ENCODE measurements at regions not wholly inside any gene's neighbourhood (a gene's known extent, or its start where the extent isn't known, plus 50 kb on each side); places are given as distances from the start of the nearest gene placed in this dataset.
A peak's percentile ranks its signal among the peaks of the same experiment; 100 is the strongest.

DNA sequence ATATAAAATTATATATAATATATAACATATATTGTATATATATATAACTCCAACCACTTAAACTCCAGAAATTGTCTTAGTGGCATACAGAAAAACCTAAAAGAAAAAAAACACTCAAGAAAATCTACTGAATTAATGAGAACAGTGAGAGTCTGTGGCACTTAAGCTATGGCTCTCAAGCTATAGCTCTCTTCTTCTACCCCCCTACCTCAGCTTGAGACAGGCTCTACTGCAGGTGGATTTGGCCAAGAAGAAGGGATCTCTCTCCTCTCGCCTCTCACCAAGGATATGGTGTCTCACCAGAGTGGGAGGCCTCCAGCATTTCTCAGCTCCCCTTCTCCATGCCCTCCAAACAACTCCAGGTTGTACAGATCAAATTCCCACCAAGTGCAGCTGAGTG, 64.5 kb upstream of the DAB2 start:
- no peak for DNase-seq

GRCh38 chr5:39486790-39487189, 62.0 kb upstream of the DAB2 start:
- DNase-seq, result no peak

DNA sequence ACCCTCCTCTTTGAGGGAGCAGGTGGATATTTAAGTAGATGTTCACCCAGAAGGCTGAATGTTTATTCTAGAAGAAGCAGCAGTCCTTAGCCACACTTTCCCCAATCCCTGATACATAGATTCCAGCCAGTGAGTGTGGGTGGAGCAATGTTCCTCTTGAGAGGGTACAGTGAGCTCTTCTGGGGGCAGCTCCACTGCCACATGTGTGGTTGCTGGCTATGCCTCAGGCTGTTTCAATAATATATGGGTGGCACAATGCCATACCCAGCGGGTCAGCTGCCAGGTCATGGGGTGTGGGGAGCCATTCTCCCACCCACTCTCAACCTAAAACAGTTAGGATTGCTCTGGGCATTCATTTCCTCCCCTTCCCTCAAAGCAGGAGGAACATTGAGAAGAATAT, 61.6 kb upstream of the DAB2 start:
- DNase-seq, result peak in 1 of 2 experiments; percentile 17

- DNase-seq, result no peak
Measured at GRCh38 chr5:39485079-39485478, 60.3 kb upstream of the DAB2 start.

- DNase-seq, result no peak
Measured at GRCh38 chr5:39484673-39485072, 59.9 kb upstream of the DAB2 start.

GRCh38 chr5:39482098-39482497, 57.3 kb upstream of the DAB2 start:
- DNase-seq, result no peak

DNA sequence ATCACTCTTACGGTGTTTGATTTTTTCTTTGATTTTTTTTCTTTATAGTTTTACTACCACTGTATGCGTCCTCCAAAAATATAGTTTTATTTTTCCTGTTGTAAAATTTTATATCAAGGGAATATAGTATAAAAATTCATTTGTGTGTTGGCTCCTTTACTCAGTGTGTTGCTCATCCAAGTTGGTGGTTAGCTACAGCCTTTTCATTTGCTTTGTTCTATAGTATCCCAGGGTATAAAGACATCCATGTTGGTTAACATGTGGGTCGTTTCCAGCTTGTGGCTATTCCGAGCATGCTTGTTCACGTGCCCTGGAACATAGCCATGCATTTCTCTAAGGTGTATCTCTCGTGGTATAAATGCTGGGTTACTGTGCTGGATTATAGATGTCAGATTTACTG, 54.8 kb upstream of the DAB2 start:
- DNase-seq, result no peak

GRCh38 chr5:39478863-39479262, 54.1 kb upstream of the DAB2 start:
- DNase-seq, result no peak

DNA sequence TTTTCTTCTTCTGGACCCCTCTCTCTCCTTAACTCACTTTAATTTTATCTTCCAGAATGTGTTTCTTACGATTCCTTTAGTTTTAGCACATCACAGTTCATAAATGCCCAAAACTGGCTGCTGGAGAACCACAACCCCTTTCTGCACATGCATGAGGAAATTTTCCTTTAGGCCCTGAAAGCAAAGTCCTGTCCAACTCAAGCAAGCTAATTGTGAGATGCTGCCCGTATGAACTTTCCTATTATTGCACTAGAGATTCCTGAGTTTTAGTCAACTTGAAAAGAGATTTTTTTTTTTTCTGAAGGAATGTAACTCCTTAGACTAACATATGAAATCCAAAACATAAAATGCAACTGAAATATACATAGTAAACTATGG, 52.1 kb upstream of the DAB2 start:
- no peak for DNase-seq

- no peak for DNase-seq
Measured at GRCh38 chr5:39475881-39476842, 51.4 kb upstream of the DAB2 start.

DNA sequence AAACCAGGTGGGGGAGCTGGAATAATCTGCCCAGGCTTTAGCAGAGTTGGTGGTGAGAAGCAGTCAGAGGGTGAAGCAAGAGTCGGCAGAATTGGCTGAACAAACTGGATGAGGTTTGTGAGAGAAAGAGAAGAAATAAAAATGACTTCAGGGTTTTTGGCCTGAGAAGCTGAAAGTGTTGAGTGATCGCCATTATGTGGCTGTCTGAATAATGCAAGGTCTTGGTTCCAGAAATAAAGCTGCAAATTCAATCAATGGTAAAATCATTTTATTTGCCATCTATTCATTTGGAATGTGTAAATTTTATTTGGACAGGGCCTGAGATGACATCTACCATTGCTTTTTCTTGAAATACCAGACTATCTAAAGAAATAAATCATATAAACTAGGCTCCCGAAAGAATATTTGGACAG, 50.4 kb upstream of the DAB2 start:
- no peak for DNase-seq
